NCI-H1436 treated with DMSO at 0.1 percent for 48 hours (cell line): ENCODE measurements at regions not wholly inside any gene's neighbourhood (a gene's known extent, or its start where the extent isn't known, plus 50 kb on each side); places are given as distances from the start of the nearest gene placed in this dataset.
"Not testable (repeated sequence)": the region's sequence is repeated elsewhere in the genome, so short reads cannot be mapped to it uniquely, and the experiment has no call there.

Source experiments
- DNase-seq: peaks from one replicate; lab custom pipeline; 2025; lab: John Stamatoyannopoulos, UW

- no peak for DNase-seq
These were observed 617.8 kb upstream of the RAB6C start for GRCh38 chr2:129361688-129362087.

- DNase-seq = no peak
These were observed 613.2 kb upstream of the RAB6C start for GRCh38 chr2:129366263-129366662.

GRCh38 chr2:129367107-129367506, 612.4 kb upstream of the RAB6C start:
- no peak for DNase-seq

GRCh38 chr2:129369437-129369836, 610.0 kb upstream of the RAB6C start:
- no peak for DNase-seq

- no peak for DNase-seq
These were observed 605.0 kb upstream of the RAB6C start for GRCh38 chr2:129374452-129374851.

- DNase-seq = no peak
These were observed 603.6 kb upstream of the RAB6C start for GRCh38 chr2:129375632-129376425.

- no peak for DNase-seq
These were observed 602.9 kb upstream of the RAB6C start for GRCh38 chr2:129376426-129377077.

GRCh38 chr2:129377078-129377469, 602.4 kb upstream of the RAB6C start:
- no peak for DNase-seq

- no peak for DNase-seq
These were observed 601.3 kb upstream of the RAB6C start for GRCh38 chr2:129378186-129378585.

- no peak for DNase-seq
These were observed 600.1 kb upstream of the RAB6C start for GRCh38 chr2:129379411-129379810.

- no peak for DNase-seq
These were observed 597.7 kb upstream of the RAB6C start for GRCh38 chr2:129381789-129382188.

GRCh38 chr2:129388870-129389269, 590.6 kb upstream of the RAB6C start:
- DNase-seq = no peak

- DNase-seq = no peak
These were observed 585.6 kb upstream of the RAB6C start for GRCh38 chr2:129393816-129394215.

- DNase-seq = no peak
These were observed 582.4 kb upstream of the RAB6C start for GRCh38 chr2:129396980-129397599.

GRCh38 chr2:129400826-129401225, 578.6 kb upstream of the RAB6C start:
- no peak for DNase-seq

- no peak for DNase-seq
These were observed 577.4 kb upstream of the RAB6C start for GRCh38 chr2:129402076-129402475.

- DNase-seq = no peak
These were observed 575.3 kb upstream of the RAB6C start for GRCh38 chr2:129404000-129404685.

GRCh38 chr2:129408570-129408969, 570.9 kb upstream of the RAB6C start:
- DNase-seq = no peak

- not testable (repeated sequence) for DNase-seq
These were observed 562.4 kb upstream of the RAB6C start for GRCh38 chr2:129417041-129417440.

- DNase-seq = no peak
These were observed 557.4 kb upstream of the RAB6C start for GRCh38 chr2:129422028-129422427.

- DNase-seq = no peak
These were observed 551.3 kb upstream of the RAB6C start for GRCh38 chr2:129428086-129428660.

GRCh38 chr2:129430911-129431310, 548.6 kb upstream of the RAB6C start:
- no peak for DNase-seq
